Testis (tissue), 2 donors: ENCODE measurements at regions not wholly inside any gene's neighbourhood (a gene's known extent, or its start where the extent isn't known, plus 50 kb on each side); places are given as distances from the start of the nearest gene placed in this dataset.

Experiments
- POLR2A ChIP-seq: fragments of 450-650 bp; IDR thresholded peaks from one replicate; pipeline ENCODE4 v1.6.1; 2017; ENCODE audit warnings: antibody characterized with exemption, mild to moderate bottlenecking, moderate library complexity
- TF ChIP-seq, protein P1 (sequence below), 3 experiments: fragments of 450-650 bp in 2 of 3; fragments of 200-600 bp in 1 of 3; sonication (generic) in 1 of 3; IDR thresholded peaks; one replicate each; pipeline ENCODE4 v1.5.1; 2016 to 2019; ENCODE audit warnings: antibody characterized with exemption in 3 of 3, mild to moderate bottlenecking in 2 of 3, moderate library complexity in 1 of 3

DNA sequence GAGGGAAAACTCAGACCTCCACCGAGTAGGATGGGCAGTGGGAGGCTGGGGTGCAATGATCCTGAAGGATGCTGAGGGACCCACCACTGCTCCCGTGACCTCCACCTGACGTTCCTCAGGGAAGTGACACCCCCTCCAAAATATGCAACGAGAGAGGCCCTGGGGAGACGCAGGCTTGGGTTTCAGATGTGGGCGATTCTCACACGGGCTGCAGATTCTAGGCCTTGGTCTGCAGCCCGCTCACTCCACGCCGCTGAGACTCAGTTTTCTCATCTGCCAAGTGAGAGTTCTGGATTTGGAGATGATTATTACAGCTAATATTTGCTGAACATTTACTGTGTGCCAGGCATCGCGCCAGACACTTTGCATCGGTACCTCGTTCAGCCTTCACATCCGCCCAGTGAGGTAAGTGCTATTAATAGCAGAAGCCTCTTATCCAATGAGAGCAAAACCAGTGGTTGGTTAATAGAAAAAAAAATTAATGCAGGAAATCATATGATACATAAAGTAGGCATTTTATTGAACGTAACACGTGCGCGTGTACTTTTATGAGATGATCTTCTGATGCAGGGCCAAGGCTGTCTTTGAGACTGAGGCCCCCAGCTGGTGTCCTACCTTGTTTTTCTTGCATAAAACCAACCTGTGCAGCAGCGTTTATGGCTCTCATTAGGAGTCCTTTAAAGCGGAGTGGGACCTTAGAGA is 102.0 kb upstream of the RUNX3 start:
- TF ChIP-seq, protein P1, sequence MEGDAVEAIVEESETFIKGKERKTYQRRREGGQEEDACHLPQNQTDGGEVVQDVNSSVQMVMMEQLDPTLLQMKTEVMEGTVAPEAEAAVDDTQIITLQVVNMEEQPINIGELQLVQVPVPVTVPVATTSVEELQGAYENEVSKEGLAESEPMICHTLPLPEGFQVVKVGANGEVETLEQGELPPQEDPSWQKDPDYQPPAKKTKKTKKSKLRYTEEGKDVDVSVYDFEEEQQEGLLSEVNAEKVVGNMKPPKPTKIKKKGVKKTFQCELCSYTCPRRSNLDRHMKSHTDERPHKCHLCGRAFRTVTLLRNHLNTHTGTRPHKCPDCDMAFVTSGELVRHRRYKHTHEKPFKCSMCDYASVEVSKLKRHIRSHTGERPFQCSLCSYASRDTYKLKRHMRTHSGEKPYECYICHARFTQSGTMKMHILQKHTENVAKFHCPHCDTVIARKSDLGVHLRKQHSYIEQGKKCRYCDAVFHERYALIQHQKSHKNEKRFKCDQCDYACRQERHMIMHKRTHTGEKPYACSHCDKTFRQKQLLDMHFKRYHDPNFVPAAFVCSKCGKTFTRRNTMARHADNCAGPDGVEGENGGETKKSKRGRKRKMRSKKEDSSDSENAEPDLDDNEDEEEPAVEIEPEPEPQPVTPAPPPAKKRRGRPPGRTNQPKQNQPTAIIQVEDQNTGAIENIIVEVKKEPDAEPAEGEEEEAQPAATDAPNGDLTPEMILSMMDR (IDR thresholded peaks at IDR 0.05), result no peak
- no peak for TF ChIP-seq POLR2A
